Loucy (cell line): ENCODE measurements at regions not wholly inside any gene's neighbourhood (a gene's known extent, or its start where the extent isn't known, plus 50 kb on each side); places are given as distances from the start of the nearest gene placed in this dataset.

Experiments used
- H2AFZ ChIP-seq: fragments of 200-600 bp; sonication (generic); 2 replicates; pipeline ENCODE4 v1.6.0; 2016; ENCODE audit warnings: antibody characterized with exemption, mild to moderate bottlenecking, low read length, moderate library complexity
- H3F3A ChIP-seq: fragments of 200-600 bp; 2 replicates; pipeline ENCODE4 v1.6.0; 2016; ENCODE audit warnings: antibody characterized with exemption, low read depth, mild to moderate bottlenecking
- H3K27me3 ChIP-seq: fragments of 200-600 bp; sonication (generic); 2 replicates; pipeline ENCODE4 v1.6.1; 2014; ENCODE audit warnings: low read length, mild to moderate bottlenecking; ENCODE audit not compliant: insufficient read depth, poor library complexity, severe bottlenecking
- H3K36me3 ChIP-seq: fragments of 200-600 bp; sonication (generic); 2 replicates; pipeline ENCODE4 v1.6.1; 2016; ENCODE audit warnings: low read length; ENCODE audit not compliant: insufficient read depth
- H3K4me1 ChIP-seq: fragments of 200-600 bp; sonication (generic); 2 replicates; pipeline ENCODE4 v1.5.1; 2014; ENCODE audit warnings: low read length, mild to moderate bottlenecking; ENCODE audit not compliant: insufficient read depth, poor library complexity, severe bottlenecking
- H3K4me2 ChIP-seq: fragments of 200-600 bp; sonication (generic); 2 replicates; pipeline ENCODE4 v1.6.0; 2014; ENCODE audit warnings: antibody characterized with exemption, low read length, low read depth, mild to moderate bottlenecking; ENCODE audit not compliant: poor library complexity, severe bottlenecking
- H3K4me3 ChIP-seq: fragments of 200-600 bp; sonication (generic); 2 replicates; pipeline ENCODE4 v1.5.1; 2014; ENCODE audit warnings: low read length, mild to moderate bottlenecking, mixed read lengths; ENCODE audit not compliant: poor library complexity, severe bottlenecking
- H3K79me2 ChIP-seq: fragments of 200-600 bp; sonication (generic); 2 replicates; pipeline ENCODE4 v1.6.1; 2014; ENCODE audit warnings: low read length; ENCODE audit not compliant: insufficient read depth
- H3K9ac ChIP-seq: fragments of 200-600 bp; sonication (generic); 2 replicates; pipeline ENCODE4 v1.6.0; 2014; ENCODE audit warnings: mild to moderate bottlenecking, low read depth, low read length, moderate library complexity; ENCODE audit not compliant: poor library complexity, severe bottlenecking
- H3K9me2 ChIP-seq: fragments of 200-600 bp; sonication (generic); replicated peaks from 2 replicates; pipeline ENCODE4 v1.6.1; 2016; ENCODE audit warnings: low read depth, low read length, mixed read lengths
- H3K9me3 ChIP-seq: fragments of 200-600 bp; sonication (generic); 2 replicates; pipeline ENCODE4 v1.6.1; 2014; ENCODE audit warnings: mild to moderate bottlenecking, antibody characterized with exemption, low read length, low read depth; ENCODE audit not compliant: insufficient read depth
- H4K20me1 ChIP-seq: fragments of 200-600 bp; sonication (generic); 2 replicates; pipeline ENCODE4 v1.6.0; 2014; ENCODE audit warnings: antibody characterized with exemption, low read length, mild to moderate bottlenecking; ENCODE audit not compliant: insufficient read depth, poor library complexity, severe bottlenecking
- EZH2phosphoT487 ChIP-seq: fragments of 200-600 bp; IDR thresholded peaks from 2 replicates; pipeline ENCODE4 v1.6.1; 2018; ENCODE audit warnings: antibody characterized with exemption, mild to moderate bottlenecking, moderate library complexity, borderline replicate concordance
- TF ChIP-seq, protein P1 (sequence below): fragments of 200-600 bp; sonication (generic); conservative IDR thresholded peaks from 2 replicates; pipeline ENCODE4 v1.5.1; 2014; ENCODE audit warnings: mild to moderate bottlenecking, antibody characterized with exemption, low read length

DNA sequence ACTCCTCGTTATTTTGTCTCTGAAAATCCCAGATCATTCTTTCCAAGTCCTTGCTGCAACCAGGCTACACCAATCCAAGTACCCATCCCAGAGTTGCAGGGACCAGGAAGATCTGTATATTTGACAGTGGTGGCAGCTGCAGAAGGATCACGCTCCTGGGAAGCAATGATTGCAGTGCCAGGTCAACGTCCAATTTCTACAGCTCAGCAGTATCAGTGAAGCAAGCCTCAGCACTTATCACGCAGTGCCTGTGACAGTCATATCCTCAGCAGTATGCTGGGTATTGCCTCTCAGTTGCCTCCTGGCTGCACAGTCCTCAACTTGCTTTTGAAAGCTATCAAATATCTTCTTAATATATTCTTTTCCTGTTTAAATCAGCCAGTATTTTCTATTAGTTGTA, 66.7 kb downstream of the BARHL2 start:
- TF ChIP-seq, protein P1, sequence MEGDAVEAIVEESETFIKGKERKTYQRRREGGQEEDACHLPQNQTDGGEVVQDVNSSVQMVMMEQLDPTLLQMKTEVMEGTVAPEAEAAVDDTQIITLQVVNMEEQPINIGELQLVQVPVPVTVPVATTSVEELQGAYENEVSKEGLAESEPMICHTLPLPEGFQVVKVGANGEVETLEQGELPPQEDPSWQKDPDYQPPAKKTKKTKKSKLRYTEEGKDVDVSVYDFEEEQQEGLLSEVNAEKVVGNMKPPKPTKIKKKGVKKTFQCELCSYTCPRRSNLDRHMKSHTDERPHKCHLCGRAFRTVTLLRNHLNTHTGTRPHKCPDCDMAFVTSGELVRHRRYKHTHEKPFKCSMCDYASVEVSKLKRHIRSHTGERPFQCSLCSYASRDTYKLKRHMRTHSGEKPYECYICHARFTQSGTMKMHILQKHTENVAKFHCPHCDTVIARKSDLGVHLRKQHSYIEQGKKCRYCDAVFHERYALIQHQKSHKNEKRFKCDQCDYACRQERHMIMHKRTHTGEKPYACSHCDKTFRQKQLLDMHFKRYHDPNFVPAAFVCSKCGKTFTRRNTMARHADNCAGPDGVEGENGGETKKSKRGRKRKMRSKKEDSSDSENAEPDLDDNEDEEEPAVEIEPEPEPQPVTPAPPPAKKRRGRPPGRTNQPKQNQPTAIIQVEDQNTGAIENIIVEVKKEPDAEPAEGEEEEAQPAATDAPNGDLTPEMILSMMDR: no peak
- TF ChIP-seq EZH2phosphoT487: no peak
- no peaks in the 10 kb centered on the region for H4K20me1 ChIP-seq
- H3K27me3 ChIP-seq: peaks cover 5% of the 10 kb centered on the region
- H3K9me3 ChIP-seq: no peaks in the 10 kb centered on the region
- H3K4me1 ChIP-seq: no peaks in the 10 kb centered on the region
- no peak overlapping the region for H3K4me3 ChIP-seq
- H3K4me2 ChIP-seq: no peak overlapping the region
- H3K79me2 ChIP-seq: no peaks in the 10 kb centered on the region
- no peaks in the 10 kb centered on the region for H3K36me3 ChIP-seq
- no peaks in the 10 kb centered on the region for H3F3A ChIP-seq
- no peak overlapping the region for H2AFZ ChIP-seq
- no peaks in the 10 kb centered on the region for H3K9me2 ChIP-seq
- no peak overlapping the region for H3K9ac ChIP-seq

GRCh38 chr1:90640325-90640724, 76.8 kb downstream of the BARHL2 start:
- H3K9me2 ChIP-seq: no peaks in the 10 kb centered on the region
- H3K4me2 ChIP-seq: no peak overlapping the region
- no peak overlapping the region for H3K4me3 ChIP-seq
- no peaks in the 10 kb centered on the region for H4K20me1 ChIP-seq
- no peak for TF ChIP-seq EZH2phosphoT487
- TF ChIP-seq, protein P1: no peak
- no peaks in the 10 kb centered on the region for H3K36me3 ChIP-seq
- H2AFZ ChIP-seq: no peak overlapping the region
- H3K9ac ChIP-seq: no peak overlapping the region
- H3K9me3 ChIP-seq: no peaks in the 10 kb centered on the region
- no peaks in the 10 kb centered on the region for H3F3A ChIP-seq
- no peaks in the 10 kb centered on the region for H3K79me2 ChIP-seq
- no peaks in the 10 kb centered on the region for H3K4me1 ChIP-seq
- no peaks in the 10 kb centered on the region for H3K27me3 ChIP-seq

DNA sequence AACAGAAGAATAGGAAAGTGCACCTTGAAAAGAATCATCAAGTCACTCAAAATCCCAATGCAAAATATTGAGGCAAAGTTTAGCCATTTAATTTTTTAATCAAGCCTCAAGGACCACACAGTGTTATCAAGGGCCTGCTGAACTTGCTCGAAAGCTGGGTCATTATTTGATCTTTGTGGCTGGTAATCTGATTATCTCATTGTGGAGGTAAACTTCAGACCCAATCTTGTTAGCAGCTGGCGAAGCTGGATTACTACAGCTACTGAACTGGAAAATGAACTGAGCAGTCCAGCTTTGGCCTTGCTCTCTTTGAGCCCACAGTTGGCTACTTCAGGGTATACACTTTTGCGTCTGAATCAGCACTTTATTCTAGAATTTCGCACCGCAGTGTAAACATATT, 94.4 kb downstream of the BARHL2 start:
- no peak overlapping the region for H3K4me2 ChIP-seq
- TF ChIP-seq, protein P1: no peak
- TF ChIP-seq EZH2phosphoT487: no peak

More for the DNA sequence above, 94.4 kb downstream of the BARHL2 start:
- Histone ChIP-seq H3K27me3 (no peaks in the 10 kb centered on the region), H2AFZ (no peak overlapping the region), H3F3A (no peaks in the 10 kb centered on the region), H3K9me2 (no peaks in the 10 kb centered on the region), H3K79me2 (no peaks in the 10 kb centered on the region), H3K36me3 (no peaks in the 10 kb centered on the region), H3K4me3 (no peak overlapping the region), H3K4me1 (no peaks in the 10 kb centered on the region), H3K9ac (no peak overlapping the region), H3K9me3 (no peaks in the 10 kb centered on the region), H4K20me1 (no peaks in the 10 kb centered on the region)
